IgD-negative memory B cell (primary cell): ENCODE measurements at regions not wholly inside any gene's neighbourhood (a gene's known extent, or its start where the extent isn't known, plus 50 kb on each side); places are given as distances from the start of the nearest gene placed in this dataset.
A peak's percentile ranks its signal among the peaks of the same experiment; 100 is the strongest.

Source experiments
- H3K27ac Mint-ChIP-seq, 3 donors: one replicate each; pipeline ENCODE4 v1.8.0; 2020 to 2022; ENCODE audit warnings: mild to moderate bottlenecking in 3 of 3, mixed read lengths in 3 of 3, moderate library complexity in 1 of 3
- H3K27me3 Mint-ChIP-seq: one replicate; pipeline ENCODE4 v1.8.0; 2021; ENCODE audit warnings: mixed read lengths
- H3K36me3 Mint-ChIP-seq: one replicate; pipeline ENCODE4 v1.8.0; 2020; ENCODE audit warnings: mild to moderate bottlenecking, mixed read lengths
- H3K4me1 Mint-ChIP-seq, 3 donors: one replicate each; pipeline ENCODE4 v1.8.0; 2020 to 2022; ENCODE audit warnings: mixed read lengths in 3 of 3, mild to moderate bottlenecking in 1 of 3
- H3K4me3 Mint-ChIP-seq, 4 donors: one replicate each; pipeline ENCODE4 v1.8.0; 2020 to 2022; ENCODE audit warnings: mild to moderate bottlenecking in 4 of 4, mixed read lengths in 4 of 4, moderate library complexity in 3 of 4
- H3K9me3 Mint-ChIP-seq, 3 donors: one replicate each; pipeline ENCODE4 v1.8.0; 2020 to 2021; ENCODE audit warnings: mixed read lengths in 3 of 3, mild to moderate bottlenecking in 1 of 3

DNA sequence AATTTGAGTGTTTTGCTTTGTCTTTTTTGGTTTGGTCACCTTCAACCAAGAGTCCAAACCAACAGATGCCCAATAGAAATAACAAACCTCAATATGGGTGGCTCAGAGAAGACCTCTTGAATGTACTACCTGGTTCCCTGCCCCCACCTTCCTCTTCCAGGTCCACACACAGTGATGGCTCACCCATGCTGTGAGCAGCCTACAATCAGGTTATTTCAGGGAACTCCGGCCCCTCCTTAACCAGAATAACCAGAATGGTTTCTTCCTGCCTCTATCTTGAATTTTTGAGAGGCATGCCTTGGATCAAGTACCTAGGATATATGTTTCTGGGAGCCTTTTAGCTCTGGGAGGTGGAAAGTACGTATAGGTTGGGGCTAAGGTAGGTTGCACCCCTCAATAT is 327.1 kb upstream of the PRDM1 start:
- Mint-ChIP-seq H3K27ac (no peak overlapping the region), H3K4me1 (peaks cover 3 to 15% (median 13%) of the 10 kb centered on the region in 3 donors), H3K9me3 (peaks cover 0 to 2% (median 0%) of the 10 kb centered on the region in 3 donors), H3K36me3 (peaks cover 4% of the 10 kb centered on the region), H3K4me3 (no peak overlapping the region), H3K27me3 (peaks cover 10% of the 10 kb centered on the region)

GRCh38 chr6:105757512-105758200 is 328.5 kb upstream of the PRDM1 start:
- Mint-ChIP-seq H3K4me1 (peaks cover 3 to 15% (median 13%) of the 10 kb centered on the region in 3 donors), H3K9me3 (no peaks in the 10 kb centered on the region), H3K4me3 (peak overlapping the region in 1 of 4 donors; percentile 72), H3K36me3 (peaks cover 4% of the 10 kb centered on the region), H3K27me3 (peaks cover 10% of the 10 kb centered on the region), H3K27ac (no peak overlapping the region)

DNA sequence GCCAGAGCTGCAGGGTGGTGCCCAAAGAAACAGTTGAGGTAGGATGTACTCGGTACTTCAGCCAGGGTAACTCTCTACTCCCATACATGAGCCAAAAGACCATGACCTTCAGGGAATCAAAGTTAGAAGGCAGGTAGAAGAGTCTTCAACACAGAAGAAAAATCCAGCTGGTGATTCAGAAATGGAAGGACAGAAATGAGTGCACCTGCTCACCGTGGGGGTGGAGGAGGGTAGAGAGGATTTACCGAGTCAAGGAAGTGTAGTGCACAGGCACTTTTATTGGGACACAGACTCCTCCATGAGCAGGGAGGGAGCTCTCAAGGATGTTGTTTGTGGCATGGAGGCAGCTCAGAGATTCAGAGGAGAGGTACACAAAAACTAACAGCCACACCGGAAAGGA is 330.3 kb upstream of the PRDM1 start:
- peaks cover 12% of the 10 kb centered on the region for H3K27me3 Mint-ChIP-seq
- H3K9me3 Mint-ChIP-seq, result no peaks in the 10 kb centered on the region
- no peak overlapping the region for H3K4me3 Mint-ChIP-seq
- peaks cover 4% of the 10 kb centered on the region for H3K36me3 Mint-ChIP-seq
- H3K4me1 Mint-ChIP-seq, result peaks cover 3 to 15% (median 13%) of the 10 kb centered on the region in 3 donors
- H3K27ac Mint-ChIP-seq, result peak overlapping the region in 1 of 3 donors; percentile 11

GRCh38 chr6:105753620-105754211 is 332.4 kb upstream of the PRDM1 start:
- H3K9me3 Mint-ChIP-seq, result no peaks in the 10 kb centered on the region
- peaks cover 3 to 15% (median 13%) of the 10 kb centered on the region in 3 donors for H3K4me1 Mint-ChIP-seq
- no peaks in the 10 kb centered on the region for H3K36me3 Mint-ChIP-seq
- peaks cover 5% of the 10 kb centered on the region for H3K27me3 Mint-ChIP-seq
- H3K4me3 Mint-ChIP-seq, result no peak overlapping the region
- H3K27ac Mint-ChIP-seq, result no peak overlapping the region

- Mint-ChIP-seq H3K27ac (no peak overlapping the region), H3K27me3 (peaks cover 5% of the 10 kb centered on the region), H3K4me1 (peaks cover 3 to 14% (median 13%) of the 10 kb centered on the region in 3 donors), H3K36me3 (no peaks in the 10 kb centered on the region), H3K4me3 (no peak overlapping the region), H3K9me3 (no peaks in the 10 kb centered on the region)
These were observed 332.9 kb upstream of the PRDM1 start for GRCh38 chr6:105753207-105753606.

DNA sequence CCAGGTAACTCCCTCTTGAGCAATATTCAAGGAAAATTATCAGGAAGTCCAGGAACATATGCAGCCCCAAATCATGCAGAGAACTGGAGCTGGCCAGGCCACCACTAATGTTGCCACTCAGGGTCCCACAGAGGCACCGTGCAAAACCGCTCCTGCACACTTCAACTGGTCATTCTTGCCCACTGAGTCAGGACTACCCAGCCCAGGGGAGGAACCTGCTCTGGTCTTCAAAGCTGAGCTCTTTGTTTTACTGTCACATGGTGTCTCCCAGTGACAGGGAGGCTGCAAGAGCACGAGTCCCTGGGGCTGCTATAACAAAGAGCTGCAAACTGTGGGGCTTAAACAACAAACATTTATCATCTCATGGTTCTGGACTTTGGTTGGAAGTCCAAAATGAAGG is 336.0 kb upstream of the PRDM1 start:
- H3K4me3 Mint-ChIP-seq, result no peak overlapping the region
- peaks cover 0 to 8% (median 4%) of the 10 kb centered on the region in 3 donors for H3K4me1 Mint-ChIP-seq
- H3K27ac Mint-ChIP-seq, result no peak overlapping the region
- peaks cover 2% of the 10 kb centered on the region for H3K27me3 Mint-ChIP-seq
- H3K9me3 Mint-ChIP-seq, result no peaks in the 10 kb centered on the region
- peaks cover 4% of the 10 kb centered on the region for H3K36me3 Mint-ChIP-seq

- no peak overlapping the region for H3K4me3 Mint-ChIP-seq
- H3K27me3 Mint-ChIP-seq, result peaks cover 4% of the 10 kb centered on the region
- H3K4me1 Mint-ChIP-seq, result peaks cover 0 to 8% (median 4%) of the 10 kb centered on the region in 3 donors
- H3K36me3 Mint-ChIP-seq, result peaks cover 4% of the 10 kb centered on the region
- H3K9me3 Mint-ChIP-seq, result no peaks in the 10 kb centered on the region
- no peak overlapping the region for H3K27ac Mint-ChIP-seq
These were observed 337.4 kb upstream of the PRDM1 start for GRCh38 chr6:105748737-105749161.

GRCh38 chr6:105747823-105748405 is 338.2 kb upstream of the PRDM1 start:
- Mint-ChIP-seq H3K4me3 (no peak overlapping the region), H3K9me3 (no peaks in the 10 kb centered on the region), H3K36me3 (peaks cover 4% of the 10 kb centered on the region), H3K27me3 (peaks cover 4% of the 10 kb centered on the region), H3K27ac (no peak overlapping the region), H3K4me1 (peaks cover 0 to 8% (median 4%) of the 10 kb centered on the region in 3 donors)

DNA sequence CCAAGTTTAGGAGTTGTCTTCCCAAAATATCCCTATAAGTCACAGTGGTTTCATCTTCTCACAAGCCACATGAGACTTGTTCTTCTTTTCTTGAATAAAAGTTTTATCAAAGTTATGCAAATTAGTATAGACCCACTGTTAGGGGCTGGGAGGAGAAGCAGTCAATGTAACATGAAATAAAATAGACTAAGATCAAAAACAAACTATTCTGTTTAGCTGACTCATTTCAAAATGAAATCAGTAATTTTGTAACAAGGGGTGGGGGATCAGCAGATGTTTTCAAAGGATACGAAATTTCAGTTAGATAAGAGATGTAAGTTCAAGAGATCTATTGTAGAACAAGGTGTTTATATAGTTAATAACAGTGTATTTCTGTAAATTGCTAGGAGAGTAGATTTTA is 339.6 kb upstream of the PRDM1 start:
- H3K9me3 Mint-ChIP-seq, result no peaks in the 10 kb centered on the region
- no peak overlapping the region for H3K27ac Mint-ChIP-seq
- peaks cover 7% of the 10 kb centered on the region for H3K27me3 Mint-ChIP-seq
- peaks cover 4% of the 10 kb centered on the region for H3K36me3 Mint-ChIP-seq
- no peak overlapping the region for H3K4me3 Mint-ChIP-seq
- H3K4me1 Mint-ChIP-seq, result peaks cover under 1 to 8% (median 4%) of the 10 kb centered on the region in 3 donors

DNA sequence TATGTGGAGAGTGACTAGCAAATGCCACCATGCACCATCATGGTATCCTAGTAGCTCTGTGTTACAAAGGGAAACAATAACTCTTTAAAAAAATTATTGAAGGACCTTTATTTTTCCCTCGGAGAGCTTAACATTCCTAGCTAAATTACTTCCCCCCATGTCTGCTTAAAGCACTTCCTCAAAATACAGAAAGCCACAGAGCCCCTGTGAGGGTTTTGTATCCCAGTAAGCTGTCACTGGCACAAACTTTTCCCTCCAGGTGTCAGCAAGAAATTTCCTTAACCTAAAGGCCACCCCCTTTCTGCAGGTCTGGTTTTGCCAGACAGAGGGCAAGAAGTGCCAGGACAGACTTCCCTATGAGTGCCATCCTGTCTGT is 340.0 kb upstream of the PRDM1 start:
- peaks cover 10% of the 10 kb centered on the region for H3K27me3 Mint-ChIP-seq
- peaks cover 4% of the 10 kb centered on the region for H3K36me3 Mint-ChIP-seq
- peaks cover 4 to 12% (median 4%) of the 10 kb centered on the region in 3 donors for H3K4me1 Mint-ChIP-seq
- no peak overlapping the region for H3K4me3 Mint-ChIP-seq
- no peak overlapping the region for H3K27ac Mint-ChIP-seq
- H3K9me3 Mint-ChIP-seq, result no peaks in the 10 kb centered on the region

DNA sequence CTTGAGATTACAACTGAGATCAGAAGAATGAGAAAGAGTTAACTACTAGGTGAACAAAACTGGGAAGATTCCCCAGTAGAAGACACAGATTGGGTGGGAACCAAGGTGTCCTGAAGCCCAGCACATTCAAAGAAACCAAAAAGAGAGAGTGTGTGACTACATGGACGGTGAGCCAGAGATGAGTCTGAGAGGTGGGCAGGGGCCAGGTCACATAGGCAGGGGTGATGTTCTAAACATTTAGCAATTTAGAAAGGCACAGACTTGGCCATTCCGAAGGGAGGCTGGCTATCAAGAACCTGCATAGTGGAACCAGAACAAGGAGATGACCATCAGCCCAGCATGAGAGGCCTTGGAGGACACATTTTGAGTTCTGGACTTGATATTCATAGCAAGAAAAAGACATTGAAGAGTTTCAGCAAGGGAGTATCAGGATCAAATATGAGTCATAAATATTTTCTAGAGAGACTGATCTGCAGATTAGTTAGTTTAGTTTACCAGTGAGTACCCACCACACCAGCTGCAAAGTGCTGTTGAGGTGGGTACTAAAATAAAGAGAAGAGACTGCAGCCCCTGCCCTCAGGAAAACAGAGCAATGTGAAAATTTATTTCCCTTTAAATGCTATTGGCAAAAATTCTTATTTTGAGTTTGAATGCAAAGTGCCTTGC is 340.5 kb upstream of the PRDM1 start:
- peaks cover 6% of the 10 kb centered on the region for H3K36me3 Mint-ChIP-seq
- no peak overlapping the region for H3K27ac Mint-ChIP-seq
- H3K27me3 Mint-ChIP-seq, result peaks cover 12% of the 10 kb centered on the region
- no peak overlapping the region for H3K4me3 Mint-ChIP-seq
- peaks cover 4 to 14% (median 6%) of the 10 kb centered on the region in 3 donors for H3K4me1 Mint-ChIP-seq
- no peaks in the 10 kb centered on the region for H3K9me3 Mint-ChIP-seq

- no peak overlapping the region for H3K4me3 Mint-ChIP-seq
- H3K27ac Mint-ChIP-seq, result no peak overlapping the region
These were observed 341.3 kb upstream of the PRDM1 start for GRCh38 chr6:105744815-105745214.

GRCh38 chr6:105740946-105741645 is 338.2 kb upstream of the PREP start:
- Mint-ChIP-seq H3K27me3 (peaks cover 15% of the 10 kb centered on the region), H3K27ac (peak overlapping the region in 1 of 3 donors; percentile 48), H3K4me1 (peaks cover 0 to 14% (median 8%) of the 10 kb centered on the region in 3 donors), H3K4me3 (no peak overlapping the region), H3K9me3 (peaks cover 0 to 4% (median 0%) of the 10 kb centered on the region in 3 donors), H3K36me3 (peaks cover 2% of the 10 kb centered on the region)

More at GRCh38 chr6:105744815-105745214, 341.3 kb upstream of the PRDM1 start:
- Mint-ChIP-seq H3K36me3 (peaks cover 6% of the 10 kb centered on the region), H3K27me3 (peaks cover 12% of the 10 kb centered on the region), H3K9me3 (no peaks in the 10 kb centered on the region), H3K4me1 (peaks cover 4 to 14% (median 7%) of the 10 kb centered on the region in 3 donors)

DNA sequence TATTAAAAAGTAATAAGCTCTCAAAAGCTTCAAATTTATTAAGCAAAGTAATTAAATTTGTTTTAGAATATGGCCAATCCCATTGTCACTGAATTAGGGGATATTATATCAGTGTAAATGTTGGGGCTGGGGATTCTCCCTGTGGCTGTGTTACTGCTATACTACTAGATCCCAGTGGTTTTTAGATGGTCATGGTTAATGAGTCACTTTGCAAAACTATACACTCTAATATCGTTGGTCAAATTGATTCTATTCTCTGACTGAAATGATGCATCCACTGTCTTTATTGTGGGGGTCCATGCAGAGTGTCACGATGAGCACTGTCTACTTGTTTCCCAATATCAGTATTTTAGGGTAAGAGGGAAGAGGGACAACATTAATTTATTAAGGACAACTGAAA is 336.9 kb upstream of the PREP start:
- Mint-ChIP-seq H3K9me3 (peaks cover 0 to 4% (median 0%) of the 10 kb centered on the region in 3 donors), H3K36me3 (peaks cover 2% of the 10 kb centered on the region), H3K27me3 (peaks cover 16% of the 10 kb centered on the region), H3K4me1 (peaks cover 0 to 8% (median 6%) of the 10 kb centered on the region in 3 donors), H3K27ac (no peak overlapping the region), H3K4me3 (no peak overlapping the region)
